Trophoblast cell (in vitro differentiated cells and primary cell): ENCODE measurements at regions not wholly inside any gene's neighbourhood (a gene's known extent, or its start where the extent isn't known, plus 50 kb on each side); places are given as distances from the start of the nearest gene placed in this dataset.

Source experiments
- DNase-seq, 2 donors: peaks; one replicate each; pipeline ENCODE4 v3.0.0-alpha.2; 2016
- H2AFZ ChIP-seq: 2 replicates; pipeline ENCODE4 v1.6.1; 2013; ENCODE audit warnings: low read length, moderate library complexity, mild to moderate bottlenecking; ENCODE audit not compliant: insufficient read depth, poor library complexity
- H2AK5ac ChIP-seq: 2 replicates; pipeline ENCODE4 v1.6.1; 2013; ENCODE audit warnings: mild to moderate bottlenecking, low read length
- H2BK120ac ChIP-seq: 2 replicates; pipeline ENCODE4 v1.6.1; 2013; ENCODE audit warnings: low read length, mild to moderate bottlenecking, moderate library complexity; ENCODE audit not compliant: insufficient read depth, poor library complexity
- H2BK12ac ChIP-seq: 2 replicates; pipeline ENCODE4 v1.6.1; 2013; ENCODE audit warnings: mild to moderate bottlenecking, low read length, moderate library complexity
- H2BK5ac ChIP-seq: 2 replicates; pipeline ENCODE4 v1.6.1; 2013; ENCODE audit warnings: low read length, low read depth, moderate library complexity, mild to moderate bottlenecking; ENCODE audit not compliant: poor library complexity
- H3K14ac ChIP-seq: 2 replicates; pipeline ENCODE4 v1.6.1; 2013; ENCODE audit warnings: mild to moderate bottlenecking, low read length
- H3K18ac ChIP-seq: 2 replicates; pipeline ENCODE4 v1.6.1; 2013; ENCODE audit warnings: mild to moderate bottlenecking, low read length
- H3K23ac ChIP-seq: 2 replicates; pipeline ENCODE4 v1.6.1; 2013; ENCODE audit warnings: low read length
- H3K27ac ChIP-seq: 2 replicates; pipeline ENCODE4 v1.5.1; 2013; ENCODE audit warnings: low read depth, mild to moderate bottlenecking, inconsistent platforms, low read length, moderate library complexity
- H3K27me3 ChIP-seq: 2 replicates; pipeline ENCODE4 v1.6.1; 2013; ENCODE audit warnings: inconsistent platforms, mild to moderate bottlenecking, low read length, moderate library complexity; ENCODE audit not compliant: insufficient read depth
- H3K36me3 ChIP-seq, 2 experiments: 1 replicate in 1 of 2; 2 replicates in 1 of 2; pipeline ENCODE4 v1.6.1; 2013; ENCODE audit warnings: low read length in 2 of 2, mild to moderate bottlenecking in 2 of 2, moderate library complexity in 1 of 2; ENCODE audit not compliant: insufficient read depth in 2 of 2, control insufficient read depth in 1 of 2
- H3K4ac ChIP-seq: 2 replicates; pipeline ENCODE4 v1.6.1; 2013; ENCODE audit warnings: low read depth, mild to moderate bottlenecking, low read length, moderate library complexity
- H3K4me1 ChIP-seq, 2 experiments: 1 replicate in 1 of 2; 2 replicates in 1 of 2; pipeline ENCODE4 v1.6.1; 2013; ENCODE audit warnings: low read length in 2 of 2, mild to moderate bottlenecking in 2 of 2, moderate library complexity in 1 of 2; ENCODE audit not compliant: insufficient read depth in 2 of 2, control insufficient read depth in 1 of 2
- H3K4me2 ChIP-seq: 2 replicates; pipeline ENCODE4 v1.6.1; 2013; ENCODE audit warnings: inconsistent platforms, mild to moderate bottlenecking, low read length, moderate library complexity
- H3K4me3 ChIP-seq: 2 replicates; pipeline ENCODE4 v1.5.1; 2013; ENCODE audit warnings: mild to moderate bottlenecking, low read depth, low read length, inconsistent platforms
- H3K79me1 ChIP-seq: one replicate; pipeline ENCODE4 v1.6.1; 2013; ENCODE audit warnings: low read length
- H3K79me2 ChIP-seq: 2 replicates; pipeline ENCODE4 v1.6.1; 2013; ENCODE audit warnings: low read length, mild to moderate bottlenecking; ENCODE audit not compliant: control insufficient read depth, insufficient read depth, poor library complexity
- H3K9ac ChIP-seq: 2 replicates; pipeline ENCODE4 v1.6.1; 2013; ENCODE audit warnings: mild to moderate bottlenecking, low read length
- H3K9me3 ChIP-seq: 2 replicates; pipeline ENCODE4 v1.6.1; 2013; ENCODE audit warnings: low read depth, mild to moderate bottlenecking, control low read depth, inconsistent platforms, low read length; ENCODE audit not compliant: insufficient read depth
- H4K12ac ChIP-seq: 2 replicates; pipeline ENCODE4 v1.6.1; 2013; ENCODE audit warnings: low read depth, mild to moderate bottlenecking, low read length, moderate library complexity
- H4K8ac ChIP-seq: 2 replicates; pipeline ENCODE4 v1.6.1; 2013; ENCODE audit warnings: low read depth, mild to moderate bottlenecking, low read length, moderate library complexity
- H4K91ac ChIP-seq: one replicate; pipeline ENCODE4 v1.6.1; 2013; ENCODE audit warnings: low read depth, mild to moderate bottlenecking, low read length, moderate library complexity
- WGBS: extraction: QIAGEN DNeasy Blood & Tissue Kit; methylation state at CpG from one replicate; pipeline ENCODE4 v1.1.7; 2013; ENCODE audit warnings: missing lambda C conversion rate; ENCODE audit not compliant: insufficient read length, insufficient coverage; ENCODE audit errors: extremely low coverage; 5-methylcytosine and 5-hydroxymethylcytosine counted together

GRCh38 chr12:73677520-73678291 is 859.9 kb upstream of the ATXN7L3B start:
- no peaks in the 10 kb centered on the region for H3K27me3 ChIP-seq
- no peaks in the 10 kb centered on the region for H3K79me2 ChIP-seq
- no peak for DNase-seq
- H3K4me2 ChIP-seq = no peak overlapping the region
- no peak overlapping the region for H2BK5ac ChIP-seq
- no peaks in the 10 kb centered on the region for H3K79me1 ChIP-seq
- H2BK12ac ChIP-seq = no peak overlapping the region
- no peak overlapping the region for H3K18ac ChIP-seq
- no peak overlapping the region for H3K4ac ChIP-seq
- H4K91ac ChIP-seq = no peak overlapping the region
- no peak overlapping the region for H2BK120ac ChIP-seq
- WGBS = no CpG with 5 or more reads among the region's 4 CpGs
- no peaks in the 10 kb centered on the region for H3K9me3 ChIP-seq
- peaks cover 0 to 2% of the 10 kb centered on the region in 2 experiments for H3K4me1 ChIP-seq
- no peak overlapping the region for H2AFZ ChIP-seq
- no peak overlapping the region for H4K8ac ChIP-seq
- no peaks in the 10 kb centered on the region for H3K36me3 ChIP-seq
- no peak overlapping the region for H2AK5ac ChIP-seq
- no peak overlapping the region for H4K12ac ChIP-seq
- no peak overlapping the region for H3K9ac ChIP-seq
- H3K14ac ChIP-seq = no peak overlapping the region
- no peak overlapping the region for H3K23ac ChIP-seq
- no peak overlapping the region for H3K27ac ChIP-seq
- H3K4me3 ChIP-seq = no peak overlapping the region

- no peak overlapping the region for H3K27ac ChIP-seq
- peak in 1 of 2 donors; percentile 36 for DNase-seq
- H2BK12ac ChIP-seq = no peak overlapping the region
- H3K23ac ChIP-seq = no peak overlapping the region
- no peaks in the 10 kb centered on the region for H3K79me1 ChIP-seq
- H3K79me2 ChIP-seq = no peaks in the 10 kb centered on the region
- no peak overlapping the region for H4K8ac ChIP-seq
- H2BK120ac ChIP-seq = no peak overlapping the region
- H2BK5ac ChIP-seq = no peak overlapping the region
- H3K4me1 ChIP-seq = peaks cover 0 to 2% of the 10 kb centered on the region in 2 experiments
- H3K9me3 ChIP-seq = no peaks in the 10 kb centered on the region
- no peaks in the 10 kb centered on the region for H3K27me3 ChIP-seq
- no peak overlapping the region for H4K91ac ChIP-seq
- H2AFZ ChIP-seq = no peak overlapping the region
- no CpG with 5 or more reads among the region's 3 CpGs for WGBS
- no peak overlapping the region for H3K18ac ChIP-seq
- H3K9ac ChIP-seq = no peak overlapping the region
- no peak overlapping the region for H2AK5ac ChIP-seq
- no peak overlapping the region for H4K12ac ChIP-seq
- H3K4ac ChIP-seq = no peak overlapping the region
- H3K36me3 ChIP-seq = no peaks in the 10 kb centered on the region
- no peak overlapping the region for H3K4me2 ChIP-seq
- H3K4me3 ChIP-seq = no peak overlapping the region
- no peak overlapping the region for H3K14ac ChIP-seq
Measured at GRCh38 chr12:73678335-73678734, 859.3 kb upstream of the ATXN7L3B start.

- H4K12ac ChIP-seq = no peak overlapping the region
- no peak overlapping the region for H2BK12ac ChIP-seq
- H3K9ac ChIP-seq = no peak overlapping the region
- H3K18ac ChIP-seq = no peak overlapping the region
- H3K4me1 ChIP-seq = no peaks in the 10 kb centered on the region
- no peaks in the 10 kb centered on the region for H3K79me1 ChIP-seq
- no CpG with 5 or more reads among the region's 1 CpG for WGBS
- no peaks in the 10 kb centered on the region for H3K9me3 ChIP-seq
- no peaks in the 10 kb centered on the region for H3K36me3 ChIP-seq
- H4K91ac ChIP-seq = no peak overlapping the region
- H3K79me2 ChIP-seq = no peaks in the 10 kb centered on the region
- H4K8ac ChIP-seq = no peak overlapping the region
- H3K27me3 ChIP-seq = no peaks in the 10 kb centered on the region
- H3K23ac ChIP-seq = no peak overlapping the region
- no peak overlapping the region for H2AFZ ChIP-seq
- no peak overlapping the region for H3K14ac ChIP-seq
- H3K27ac ChIP-seq = no peak overlapping the region
- H2BK5ac ChIP-seq = no peak overlapping the region
- H3K4me2 ChIP-seq = no peak overlapping the region
- H2AK5ac ChIP-seq = no peak overlapping the region
- no peak overlapping the region for H3K4me3 ChIP-seq
- no peak for DNase-seq
- no peak overlapping the region for H3K4ac ChIP-seq
- no peak overlapping the region for H2BK120ac ChIP-seq
Measured at GRCh38 chr12:73699318-73699717, 838.3 kb upstream of the ATXN7L3B start.

GRCh38 chr12:73714655-73715054 is 823.0 kb upstream of the ATXN7L3B start:
- WGBS = no CpG with 5 or more reads among the region's 2 CpGs
- Histone ChIP-seq H2BK5ac (no peak overlapping the region), H2BK12ac (no peak overlapping the region), H2AK5ac (no peak overlapping the region), H3K9me3 (no peaks in the 10 kb centered on the region), H3K23ac (no peak overlapping the region), H3K4me2 (no peak overlapping the region), H3K18ac (no peak overlapping the region), H3K4ac (no peak overlapping the region), H4K12ac (no peak overlapping the region), H3K27ac (no peak overlapping the region), H3K79me1 (no peaks in the 10 kb centered on the region), H4K91ac (no peak overlapping the region), H3K14ac (no peak overlapping the region), H2BK120ac (no peak overlapping the region), H3K36me3 (no peaks in the 10 kb centered on the region), H3K79me2 (no peaks in the 10 kb centered on the region), H3K27me3 (no peaks in the 10 kb centered on the region), H3K4me1 (no peaks in the 10 kb centered on the region), H4K8ac (no peak overlapping the region), H3K4me3 (no peak overlapping the region), H2AFZ (no peak overlapping the region), H3K9ac (no peak overlapping the region)
- no peak for DNase-seq
